GM19099 (cell line): ENCODE measurements at regions not wholly inside any gene's neighbourhood (a gene's known extent, or its start where the extent isn't known, plus 50 kb on each side); places are given as distances from the start of the nearest gene placed in this dataset.

Experiments used
- POLR2A ChIP-seq: IDR thresholded peaks from 3 replicates; pipeline ENCODE4 v1.6.1; 2011; ENCODE audit warnings: low read depth; ENCODE audit not compliant: insufficient read length; ENCODE audit errors: extremely low read depth

- no peak for TF ChIP-seq POLR2A
Observed at GRCh38 chrX:73930300-73930699, 77.8 kb upstream of the XIST start.

- no peak for TF ChIP-seq POLR2A
Observed at GRCh38 chrX:73922856-73923455, 70.4 kb upstream of the XIST start.

- TF ChIP-seq POLR2A, result no peak
Observed at GRCh38 chrX:73916931-73917667, 64.6 kb upstream of the XIST start.

GRCh38 chrX:73916489-73916888 is 64.0 kb upstream of the XIST start:
- no peak for TF ChIP-seq POLR2A

- no peak for TF ChIP-seq POLR2A
Observed at GRCh38 chrX:73913580-73913979, 61.1 kb upstream of the XIST start.

- no peak for TF ChIP-seq POLR2A
Observed at GRCh38 chrX:73903941-73904340, 51.4 kb upstream of the XIST start.
